ENCODE measurements at regions not wholly inside any gene's neighbourhood (a gene's known extent, or its start where the extent isn't known, plus 50 kb on each side); places are given as distances from the start of the nearest gene placed in this dataset.

- no peak overlapping the region for H3K27ac ChIP-seq (ENCODE audit: extremely low read depth, low read depth, low read length)
- 0% methylated on average over 1 of the region's 3 CpGs for WGBS (ENCODE audit: insufficient coverage, low coverage, missing lambda C conversion rate)
- no peaks in the 10 kb centered on the region for H3K9me3 ChIP-seq (replicated peaks; ENCODE audit: control insufficient read depth, insufficient read depth, low read depth, low read length)
- intact Hi-C loops (cut with micrococcal nuclease) (no loop called here), in situ Hi-C loops (cut with MboI) (no loop called here)
- no peak overlapping the region for H3K4me3 ChIP-seq
- no peak for TF ChIP-seq MAFK (IDR thresholded peaks at IDR 0.05; ENCODE audit: low read length)
- 0 out of 4 replicates have a peak, but pooled peaks of 1 of the 2 experiments have one; percentile 8 for TF ChIP-seq RAD21 (CRISPR knock-in tag; conservative IDR thresholded peaks at IDR 0.05 in 1 of 2, IDR thresholded peaks at IDR 0.05 in 1 of 2)
- no peak for TF ChIP-seq ZNF197 (CRISPR knock-in tag; IDR thresholded peaks at IDR 0.05; ENCODE audit: low read depth)
- TF ChIP-seq ARID3B (CRISPR knock-in tag; IDR thresholded peaks at IDR 0.05; ENCODE audit: borderline replicate concordance): no peak
- TF ChIP-seq ZNF41 (CRISPR knock-in tag; conservative IDR thresholded peaks at IDR 0.05): no peak
- no peak for TF ChIP-seq ZNF134 (CRISPR knock-in tag; conservative IDR thresholded peaks at IDR 0.05)
- TF ChIP-seq, protein P1, sequence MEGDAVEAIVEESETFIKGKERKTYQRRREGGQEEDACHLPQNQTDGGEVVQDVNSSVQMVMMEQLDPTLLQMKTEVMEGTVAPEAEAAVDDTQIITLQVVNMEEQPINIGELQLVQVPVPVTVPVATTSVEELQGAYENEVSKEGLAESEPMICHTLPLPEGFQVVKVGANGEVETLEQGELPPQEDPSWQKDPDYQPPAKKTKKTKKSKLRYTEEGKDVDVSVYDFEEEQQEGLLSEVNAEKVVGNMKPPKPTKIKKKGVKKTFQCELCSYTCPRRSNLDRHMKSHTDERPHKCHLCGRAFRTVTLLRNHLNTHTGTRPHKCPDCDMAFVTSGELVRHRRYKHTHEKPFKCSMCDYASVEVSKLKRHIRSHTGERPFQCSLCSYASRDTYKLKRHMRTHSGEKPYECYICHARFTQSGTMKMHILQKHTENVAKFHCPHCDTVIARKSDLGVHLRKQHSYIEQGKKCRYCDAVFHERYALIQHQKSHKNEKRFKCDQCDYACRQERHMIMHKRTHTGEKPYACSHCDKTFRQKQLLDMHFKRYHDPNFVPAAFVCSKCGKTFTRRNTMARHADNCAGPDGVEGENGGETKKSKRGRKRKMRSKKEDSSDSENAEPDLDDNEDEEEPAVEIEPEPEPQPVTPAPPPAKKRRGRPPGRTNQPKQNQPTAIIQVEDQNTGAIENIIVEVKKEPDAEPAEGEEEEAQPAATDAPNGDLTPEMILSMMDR (IDR thresholded peaks at IDR 0.05 in 2 of 3, conservative IDR thresholded peaks at IDR 0.05 in 1 of 3; ENCODE audit: insufficient read depth in 2 of 3, low read depth in 1 of 3, low read length in 3 of 3): peak in 1 of 3 experiments; percentile 5; a peak in 1 of 6 replicates
- no peak overlapping the region for H3K4me2 ChIP-seq (ENCODE audit: insufficient read depth, low read length)
- no peak for ATAC-seq
- no peaks in the 10 kb centered on the region for H3K79me2 ChIP-seq (ENCODE audit: control insufficient read depth, insufficient read depth, low read length)
- no peak for FAIRE-seq
- H4K20me1 ChIP-seq (replicated peaks; ENCODE audit: control insufficient read depth, insufficient read depth, low read length): no peaks in the 10 kb centered on the region
- H3K9ac ChIP-seq (ENCODE audit: insufficient read depth in 1 of 2, low read depth in 2 of 2, low read length in 2 of 2): no peak overlapping the region
- H2AFZ ChIP-seq (ENCODE audit: low read depth, low read length): no peak overlapping the region
- ChIA-PET POLR2A (no interaction called here), CTCF (ENCODE audit: low intra/inter-chr PET ratio) (interaction anchor here (0.8 kb wide), 1 partner anchor 468 kb away, joined by 6 read pairs; no protein-coding TSS in a partner anchor)
- no TSS peak for BruUV-seq (replicated peaks)
- H3K27me3 ChIP-seq (ENCODE audit: control insufficient read depth in 2 of 2, insufficient read depth in 2 of 2, low read length in 2 of 2): no peaks in the 10 kb centered on the region
- H3K9me1 ChIP-seq (ENCODE audit: control insufficient read depth, insufficient read depth, low read length): no peaks in the 10 kb centered on the region
- H3K4me1 ChIP-seq (replicated peaks in 1 of 2; ENCODE audit: control insufficient read depth in 2 of 2, insufficient read depth in 2 of 2, low read length in 2 of 2): no peaks in the 10 kb centered on the region
- DNase-seq (ENCODE audit: extremely low read depth in 1 of 4, low spot score in 3 of 4): peak in 2 of 4 experiments; percentile 1 to 2
- H3K36me3 ChIP-seq (ENCODE audit: control insufficient read depth, insufficient read depth, low read length): no peaks in the 10 kb centered on the region
These were observed 817.0 kb downstream of the TUSC7 start for GRCh38 chr3:117526470-117527079.

Measured in K562 (cell line).